GM23248 (cell line): ENCODE measurements at regions not wholly inside any gene's neighbourhood (a gene's known extent, or its start where the extent isn't known, plus 50 kb on each side); places are given as distances from the start of the nearest gene placed in this dataset.

Experiments used
- DNase-seq: peaks from one replicate; pipeline ENCODE4 v3.0.0-alpha.2; 2015
- H2AFZ ChIP-seq: fragments of 200-600 bp; sonication (generic); 2 replicates; pipeline ENCODE4 v1.6.1; 2016; ENCODE audit warnings: antibody characterized with exemption
- H3F3A ChIP-seq: fragments of 200-600 bp; sonication (generic); 2 replicates; pipeline ENCODE4 v1.6.1; 2016; ENCODE audit warnings: mild to moderate bottlenecking, antibody characterized with exemption, mixed run types; ENCODE audit not compliant: insufficient read depth
- H3K27ac ChIP-seq: fragments of 200-600 bp; sonication (generic); 2 replicates; pipeline ENCODE4 v1.5.1; 2016; ENCODE audit warnings: mild to moderate bottlenecking
- H3K27me3 ChIP-seq: fragments of 200-600 bp; sonication (generic); replicated peaks from 2 replicates; pipeline ENCODE4 v1.6.1; 2016; ENCODE audit warnings: mild to moderate bottlenecking; ENCODE audit not compliant: insufficient read depth
- H3K36me3 ChIP-seq: fragments of 200-600 bp; sonication (generic); 2 replicates; pipeline ENCODE4 v1.6.1; 2016; ENCODE audit warnings: low read depth, mild to moderate bottlenecking
- H3K4me1 ChIP-seq: fragments of 200-600 bp; sonication (generic); 2 replicates; pipeline ENCODE4 v1.6.1; 2016; ENCODE audit warnings: mild to moderate bottlenecking; ENCODE audit not compliant: insufficient read depth
- H3K4me2 ChIP-seq: fragments of 200-600 bp; sonication (generic); one replicate; pipeline ENCODE4 v1.6.1; 2016; ENCODE audit warnings: mild to moderate bottlenecking; ENCODE audit not compliant: unreplicated experiment
- H3K4me3 ChIP-seq: fragments of 200-600 bp; sonication (generic); 2 replicates; pipeline ENCODE4 v1.5.1; 2016; ENCODE audit warnings: mild to moderate bottlenecking
- H3K79me2 ChIP-seq: fragments of 200-600 bp; sonication (generic); 2 replicates; pipeline ENCODE4 v1.6.1; 2016; ENCODE audit warnings: mild to moderate bottlenecking; ENCODE audit not compliant: insufficient read depth
- H3K9ac ChIP-seq: fragments of 200-600 bp; sonication (generic); 2 replicates; pipeline ENCODE4 v1.6.1; 2016; ENCODE audit warnings: mild to moderate bottlenecking
- H3K9me2 ChIP-seq: fragments of 200-600 bp; sonication (generic); 2 replicates; pipeline ENCODE4 v1.6.1; 2016; ENCODE audit warnings: mixed run types, mild to moderate bottlenecking, moderate library complexity; ENCODE audit not compliant: insufficient read depth
- H3K9me3 ChIP-seq: fragments of 200-600 bp; sonication (generic); one replicate; pipeline ENCODE4 v1.6.1; 2017; ENCODE audit warnings: low read depth
- H4K20me1 ChIP-seq: fragments of 200-600 bp; sonication (generic); 2 replicates; pipeline ENCODE4 v1.6.0; 2016; ENCODE audit not compliant: insufficient read depth
- EZH2 ChIP-seq: fragments of 200-600 bp; sonication (generic); IDR thresholded peaks from 2 replicates; pipeline ENCODE4 v1.6.1; 2018; ENCODE audit warnings: antibody characterized with exemption, mild to moderate bottlenecking; ENCODE audit not compliant: insufficient read depth, poor library complexity, severe bottlenecking
- EZH2phosphoT487 ChIP-seq: fragments of 200-600 bp; sonication (generic); IDR thresholded peaks from 2 replicates; pipeline ENCODE4 v1.6.1; 2018; ENCODE audit warnings: antibody characterized with exemption, moderate library complexity, mild to moderate bottlenecking, low read depth; ENCODE audit not compliant: insufficient read depth
- WGBS, 2 experiments: methylation state at CpG; one replicate each; pipeline ENCODE4 v1.1.6; 2015 to 2017; ENCODE audit warnings: low lambda C conversion rate in 2 of 2, low coverage in 1 of 2; ENCODE audit errors: missing lambda C conversion rate in 2 of 2; 5-methylcytosine and 5-hydroxymethylcytosine counted together
- in situ Hi-C: fragments of 300-500 bp; cut with MboI; formaldehyde crosslinking; loops from 2 replicates; pipeline ENCODE4 v1.15.0; 2020

DNA sequence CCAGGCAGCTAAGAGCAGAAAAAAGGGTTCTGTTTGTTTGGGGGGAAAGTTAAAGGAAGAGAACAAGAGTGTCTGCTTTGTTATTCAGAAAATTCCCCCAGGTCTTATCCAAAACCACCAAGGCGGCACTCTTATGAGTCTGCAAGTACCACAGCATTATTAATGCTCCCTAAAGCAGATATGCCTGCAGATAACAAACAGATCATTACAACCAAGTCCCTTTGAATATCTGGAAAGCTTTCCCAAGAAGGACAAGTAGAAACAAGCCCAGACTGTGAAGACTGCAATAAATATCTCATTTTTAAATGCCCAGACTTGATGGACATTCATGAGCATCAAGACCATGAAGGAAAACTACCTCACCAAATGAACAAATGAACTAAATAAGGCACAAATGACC, 278.6 kb upstream of the TMEFF2 start:
- H2AFZ ChIP-seq: no peak overlapping the region
- H4K20me1 ChIP-seq: no peaks in the 10 kb centered on the region
- no peaks in the 10 kb centered on the region for H3K9me3 ChIP-seq
- no peak overlapping the region for H3K27ac ChIP-seq
- no peak for DNase-seq
- H3K36me3 ChIP-seq: no peaks in the 10 kb centered on the region
- H3K4me1 ChIP-seq: no peaks in the 10 kb centered on the region
- H3K27me3 ChIP-seq: no peaks in the 10 kb centered on the region
- in situ Hi-C loops: no loop called here
- WGBS, 2 experiments: 0% methylated on average over 1 of the region's 1 CpG
- H3K9me2 ChIP-seq: no peaks in the 10 kb centered on the region
- no peak overlapping the region for H3K4me2 ChIP-seq
- no peaks in the 10 kb centered on the region for H3K79me2 ChIP-seq
- TF ChIP-seq EZH2: no peak
- no peaks in the 10 kb centered on the region for H3F3A ChIP-seq
- no peak overlapping the region for H3K9ac ChIP-seq
- H3K4me3 ChIP-seq: no peak overlapping the region

DNA sequence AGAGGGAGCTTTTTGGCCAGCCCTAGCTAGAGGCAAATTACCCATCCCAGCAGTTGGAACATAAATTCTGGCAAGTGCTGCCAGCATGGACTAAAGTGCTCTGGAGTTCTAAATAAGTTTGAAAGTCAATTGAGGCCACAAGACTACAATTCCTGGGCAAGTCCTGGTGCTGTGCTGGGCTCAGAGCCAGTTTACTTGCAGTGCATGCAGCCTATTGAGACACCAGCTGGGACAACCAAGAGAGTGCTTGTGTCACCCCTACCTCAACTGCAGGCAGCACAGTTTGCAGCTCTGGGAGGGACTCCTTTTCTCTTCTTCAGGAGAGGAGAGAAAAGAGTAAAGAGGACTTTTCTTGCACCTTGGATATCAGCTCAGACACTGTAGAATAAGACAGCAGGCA, 277.2 kb upstream of the TMEFF2 start:
- Histone ChIP-seq H3K27me3 (no peaks in the 10 kb centered on the region), H3K9ac (no peak overlapping the region), H3K4me1 (no peaks in the 10 kb centered on the region), H3K4me3 (no peak overlapping the region), H3F3A (no peaks in the 10 kb centered on the region), H3K9me3 (no peaks in the 10 kb centered on the region), H3K4me2 (no peak overlapping the region), H3K36me3 (no peaks in the 10 kb centered on the region), H3K79me2 (no peaks in the 10 kb centered on the region), H2AFZ (no peak overlapping the region), H3K9me2 (no peaks in the 10 kb centered on the region), H3K27ac (no peak overlapping the region), H4K20me1 (no peaks in the 10 kb centered on the region)
- in situ Hi-C loops: no loop called here
- DNase-seq: no peak
- TF ChIP-seq EZH2 (no peak), EZH2phosphoT487 (no peak)

DNA sequence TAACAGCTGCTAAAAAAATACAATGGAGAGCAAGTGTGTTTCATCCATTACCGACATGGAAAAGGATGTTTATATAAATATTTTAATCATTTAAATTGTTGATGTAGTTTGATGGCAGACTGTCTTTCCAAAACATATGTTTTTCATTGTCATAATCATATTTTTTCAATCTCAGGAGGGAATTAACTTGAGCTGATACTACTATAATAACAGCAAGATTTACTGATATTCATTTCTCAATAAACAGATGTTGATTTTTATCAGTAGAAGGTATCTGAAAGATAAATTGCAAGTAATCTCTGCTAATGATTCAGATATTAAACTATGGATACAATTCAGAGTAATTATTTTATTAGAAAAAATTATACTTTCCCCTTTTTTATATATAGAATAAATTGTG, 274.9 kb upstream of the TMEFF2 start:
- no peak for TF ChIP-seq EZH2
- TF ChIP-seq EZH2phosphoT487: no peak
- Histone ChIP-seq H4K20me1 (no peaks in the 10 kb centered on the region), H3K9ac (no peak overlapping the region), H3K4me3 (no peak overlapping the region), H3F3A (no peaks in the 10 kb centered on the region), H3K9me2 (no peaks in the 10 kb centered on the region), H3K79me2 (no peaks in the 10 kb centered on the region), H3K27ac (no peak overlapping the region), H3K27me3 (no peaks in the 10 kb centered on the region), H3K36me3 (no peaks in the 10 kb centered on the region), H3K4me2 (no peak overlapping the region), H2AFZ (no peak overlapping the region), H3K4me1 (no peaks in the 10 kb centered on the region), H3K9me3 (no peaks in the 10 kb centered on the region)
- in situ Hi-C loops: no loop called here
- 0 to 2% methylated on average over 1 of the region's 1 CpG for WGBS, 2 experiments
- DNase-seq: no peak

DNA sequence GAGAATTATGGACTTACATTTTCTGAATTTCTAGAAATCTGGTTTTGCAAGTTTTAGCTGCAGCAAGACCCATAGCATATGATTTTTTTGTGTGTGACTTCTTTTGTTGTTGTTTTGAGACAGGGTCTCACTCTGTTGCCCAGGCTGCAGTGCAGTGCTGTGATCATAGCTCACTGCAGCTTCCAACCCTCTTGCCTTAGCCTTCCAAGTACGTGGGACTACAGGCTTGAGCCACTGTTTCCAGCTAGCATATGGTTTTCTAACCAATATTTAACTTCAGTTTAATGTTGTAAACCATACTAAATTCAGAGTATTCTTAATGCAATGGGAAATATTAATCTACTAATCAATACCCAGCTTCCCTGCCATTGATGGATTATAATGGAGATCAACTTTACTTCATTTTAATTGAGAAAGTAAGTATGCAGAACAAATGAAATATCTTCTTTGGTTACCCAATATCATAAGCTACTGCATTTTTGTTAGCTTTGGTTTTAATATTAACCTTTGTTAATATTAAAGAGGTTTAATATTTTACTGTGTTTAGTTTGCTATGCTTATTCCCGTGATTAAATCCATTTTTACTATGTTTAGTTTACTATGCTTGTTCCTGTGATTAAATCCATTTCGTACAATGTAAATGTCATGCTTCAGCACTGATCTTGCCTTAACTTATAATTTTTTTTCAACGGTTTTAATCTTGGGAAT, 273.4 kb upstream of the TMEFF2 start:
- no peaks in the 10 kb centered on the region for H3K27me3 ChIP-seq
- no peak for DNase-seq
- 7% methylated on average over 4 of the region's 4 CpGs for WGBS, 2 experiments
- no peaks in the 10 kb centered on the region for H3K79me2 ChIP-seq
- no peaks in the 10 kb centered on the region for H3K4me1 ChIP-seq
- H3K27ac ChIP-seq: no peak overlapping the region
- H3K36me3 ChIP-seq: no peaks in the 10 kb centered on the region
- no peaks in the 10 kb centered on the region for H3F3A ChIP-seq
- no peaks in the 10 kb centered on the region for H3K9me3 ChIP-seq
- H2AFZ ChIP-seq: no peak overlapping the region
- no peak overlapping the region for H3K4me2 ChIP-seq
- H3K9me2 ChIP-seq: no peaks in the 10 kb centered on the region
- no peak overlapping the region for H3K4me3 ChIP-seq
- in situ Hi-C loops: no loop called here
- H3K9ac ChIP-seq: no peak overlapping the region
- H4K20me1 ChIP-seq: no peaks in the 10 kb centered on the region
- TF ChIP-seq EZH2phosphoT487 (no peak), EZH2 (no peak)

- Histone ChIP-seq H2AFZ (no peak overlapping the region), H3K36me3 (no peaks in the 10 kb centered on the region), H3K4me3 (no peak overlapping the region), H3K9ac (no peak overlapping the region), H4K20me1 (no peaks in the 10 kb centered on the region), H3K27me3 (no peaks in the 10 kb centered on the region), H3K27ac (no peak overlapping the region), H3F3A (no peaks in the 10 kb centered on the region), H3K4me2 (no peak overlapping the region), H3K79me2 (no peaks in the 10 kb centered on the region), H3K9me2 (no peaks in the 10 kb centered on the region), H3K9me3 (no peaks in the 10 kb centered on the region), H3K4me1 (no peaks in the 10 kb centered on the region)
- no peak for DNase-seq
- WGBS, 2 experiments: 4 to 10% methylated on average over 1 of the region's 1 CpG
- no peak for TF ChIP-seq EZH2phosphoT487
- no peak for TF ChIP-seq EZH2
- in situ Hi-C loops: no loop called here
Measured at GRCh38 chr2:192465141-192465540, 270.4 kb upstream of the TMEFF2 start.
